Activated CD4-positive, alpha-beta T cell treated with anti-CD3 and anti-CD28 coated beads, Interleukin-2, amount 10 ng/mL, durations not matched to agents 7 days and 5 days (primary cell): ENCODE measurements at regions not wholly inside any gene's neighbourhood (a gene's known extent, or its start where the extent isn't known, plus 50 kb on each side); places are given as distances from the start of the nearest gene placed in this dataset.
"Not testable (repeated sequence)": the region's sequence is repeated elsewhere in the genome, so short reads cannot be mapped to it uniquely, and the experiment has no call there.

ENCODE experiments used
- CTCF ChIA-PET: fragments of 350-600 bp; sonication (Branson Sonifier 250); formaldehyde crosslinking; loops from one replicate; lab custom pipeline; 2021; ENCODE audit warnings: antibody characterized with exemption; lab: Charles Lee
- POLR2A ChIA-PET: fragments of 350-600 bp; sonication (Branson Sonifier 250); formaldehyde crosslinking; loops from one replicate; lab custom pipeline; 2021; ENCODE audit warnings: antibody characterized with exemption; lab: Charles Lee
- DNase-seq: peaks from one replicate; pipeline ENCODE4 v3.0.0-alpha.2; 2020
- H3K27ac Mint-ChIP-seq: one replicate; pipeline ENCODE4 v1.8.0; 2021; ENCODE audit warnings: mild to moderate bottlenecking, moderate library complexity, mixed read lengths
- H3K27me3 Mint-ChIP-seq: one replicate; pipeline ENCODE4 v1.8.0; 2021; ENCODE audit warnings: mixed read lengths
- H3K36me3 Mint-ChIP-seq: one replicate; pipeline ENCODE4 v1.8.0; 2021; ENCODE audit warnings: low read depth, mixed read lengths
- H3K4me1 Mint-ChIP-seq: one replicate; pipeline ENCODE4 v1.8.0; 2021; ENCODE audit warnings: mixed read lengths
- H3K4me3 Mint-ChIP-seq: one replicate; pipeline ENCODE4 v1.8.0; 2021; ENCODE audit warnings: mild to moderate bottlenecking, moderate library complexity, mixed read lengths
- H3K9me3 Mint-ChIP-seq: one replicate; pipeline ENCODE4 v1.8.0; 2021; ENCODE audit warnings: mixed read lengths

- H3K36me3 Mint-ChIP-seq, H3K4me3 Mint-ChIP-seq, H3K4me1 Mint-ChIP-seq, H3K27me3 Mint-ChIP-seq, DNase-seq, H3K27ac Mint-ChIP-seq, POLR2A ChIA-PET, CTCF ChIA-PET, H3K9me3 Mint-ChIP-seq: not testable (repeated sequence)
These were observed 521.6 kb downstream of the IRS2 start for GRCh38 chr13:109264603-109265437.

DNA sequence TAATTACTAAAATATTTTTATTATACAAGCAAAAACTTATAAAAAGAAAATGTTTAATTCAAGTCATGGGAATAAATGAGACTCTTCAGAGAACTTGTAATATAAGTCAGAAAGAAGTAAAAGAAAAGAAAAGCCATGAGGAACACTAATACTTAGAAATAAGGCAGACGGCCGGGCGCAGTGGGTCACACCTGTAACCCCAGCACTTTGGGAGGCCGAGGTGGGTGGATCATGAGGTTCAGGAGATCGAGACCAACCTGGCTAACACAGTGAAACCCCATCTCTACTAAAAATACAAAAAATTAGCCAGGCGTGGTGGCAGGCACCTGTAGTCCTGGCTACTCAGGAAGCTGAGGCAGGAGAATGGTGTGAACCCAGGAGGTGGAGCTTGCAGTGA lies 528.6 kb downstream of the IRS2 start:
- H3K27ac Mint-ChIP-seq, DNase-seq, H3K27me3 Mint-ChIP-seq, H3K4me3 Mint-ChIP-seq, H3K9me3 Mint-ChIP-seq, H3K36me3 Mint-ChIP-seq, CTCF ChIA-PET, H3K4me1 Mint-ChIP-seq, POLR2A ChIA-PET: not testable (repeated sequence)
